SK-N-SH (cell line): ENCODE measurements at regions not wholly inside any gene's neighbourhood (a gene's known extent, or its start where the extent isn't known, plus 50 kb on each side); places are given as distances from the start of the nearest gene placed in this dataset.

Experiments used
- CTCF ChIA-PET: fragments of 300-600, 350-600 bp; formaldehyde crosslinking; extraction: SDS; loops from one replicate; lab custom pipeline; 2021; lab: Yijun Ruan, JAX
- POLR2A ChIA-PET: fragments of 350-600 bp; sonication (Branson Sonifier 250); formaldehyde crosslinking; extraction: SDS; loops from one replicate; lab custom pipeline; 2020; ENCODE audit warnings: antibody characterized with exemption, inconsistent platforms; lab: Yijun Ruan, JAX
- DNase-seq: peaks from one replicate; pipeline ENCODE4 v3.0.0; 2012
- H2AFZ ChIP-seq: fragments of 200-600 bp; sonication (generic); 2 replicates; pipeline ENCODE4 v1.8.1; 2016; ENCODE audit warnings: antibody characterized with exemption, mild to moderate bottlenecking, low read depth
- H3F3A ChIP-seq: fragments of 200-600 bp; sonication (generic); replicated peaks from 2 replicates; pipeline ENCODE3; 2016; ENCODE audit warnings: antibody characterized with exemption, mild to moderate bottlenecking; ENCODE audit not compliant: insufficient read depth
- H3K27ac ChIP-seq, 2 experiments: fragments of 200-500 bp in 1 of 2; fragments of 200-600 bp in 1 of 2; sonication (Bioruptor generic) in 1 of 2; sonication (generic), shearing (Covaris generic) in 1 of 2; 2 replicates each; pipeline versions ENCODE4 v1.5.1 to v1.6.1; 2014 to 2016; ENCODE audit warnings: low read depth in 2 of 2, inconsistent platforms in 1 of 2, low read length in 1 of 2, mild to moderate bottlenecking in 1 of 2, mixed read lengths in 1 of 2
- H3K27me3 ChIP-seq: fragments of 200-600 bp; sonication (generic), shearing (Covaris generic); 2 replicates; pipeline ENCODE4 v1.6.1; 2016; ENCODE audit warnings: mixed run types; ENCODE audit not compliant: insufficient read depth
- H3K36me3 ChIP-seq, 2 experiments: fragments of 200-500 bp in 1 of 2; fragments of 200-600 bp in 1 of 2; sonication (Bioruptor generic) in 1 of 2; sonication (generic) in 1 of 2; replicated peaks in 1 of 2; 2 replicates each; pipeline versions ENCODE3 to v1.5.1; 2014 to 2016; ENCODE audit warnings: low read length in 1 of 2, mild to moderate bottlenecking in 1 of 2; ENCODE audit not compliant: insufficient read depth in 2 of 2, control insufficient read depth in 1 of 2
- H3K4me1 ChIP-seq, 2 experiments: fragments of 200-500 bp in 1 of 2; fragments of 200-600 bp in 1 of 2; sonication (Bioruptor generic) in 1 of 2; sonication (generic), shearing (Covaris generic) in 1 of 2; 2 replicates each; pipeline versions ENCODE4 v1.5.1 to v1.6.1; 2014 to 2016; ENCODE audit warnings: low read depth in 1 of 2, low read length in 1 of 2, mixed run types in 1 of 2; ENCODE audit not compliant: insufficient read depth in 2 of 2, control insufficient read depth in 1 of 2
- H3K4me2 ChIP-seq: fragments of 200-600 bp; sonication (generic), shearing (Covaris generic); 2 replicates; pipeline ENCODE4 v1.6.1; 2017; ENCODE audit warnings: mixed run types
- H3K4me3 ChIP-seq, 2 experiments: fragments of 200-500 bp in 1 of 2; fragments of 200-600 bp in 1 of 2; sonication (Bioruptor generic) in 1 of 2; sonication (generic), shearing (Covaris generic) in 1 of 2; 2 replicates each; pipeline versions ENCODE4 v1.5.1 to v1.8.1; 2014 to 2016; ENCODE audit warnings: low read depth in 2 of 2, inconsistent platforms in 1 of 2, low read length in 1 of 2, mild to moderate bottlenecking in 1 of 2, mixed read lengths in 1 of 2, moderate library complexity in 1 of 2
- H3K79me2 ChIP-seq: fragments of 200-600 bp; sonication (generic); 2 replicates; pipeline ENCODE4 v1.8.1; 2017; ENCODE audit warnings: mild to moderate bottlenecking; ENCODE audit not compliant: insufficient read depth
- H3K9ac ChIP-seq: fragments of 200-600 bp; sonication (generic); 2 replicates; pipeline ENCODE4 v1.6.1; 2017; ENCODE audit warnings: mixed run types
- H3K9me2 ChIP-seq: fragments of 200-600 bp; sonication (generic); 2 replicates; pipeline ENCODE4 v1.6.1; 2017; ENCODE audit warnings: mixed run types
- H3K9me3 ChIP-seq: fragments of 200-600 bp; sonication (generic); 2 replicates; pipeline ENCODE4 v1.6.1; 2017; ENCODE audit warnings: mixed run types, mild to moderate bottlenecking, moderate library complexity
- H4K20me1 ChIP-seq: fragments of 200-600 bp; sonication (generic); 2 replicates; pipeline ENCODE4 v1.6.1; 2017; ENCODE audit warnings: mild to moderate bottlenecking, mixed run types; ENCODE audit not compliant: insufficient read depth
- CHD2 ChIP-seq: fragments of 150-350 bp; IDR thresholded peaks from 2 replicates; pipeline ENCODE4 v1.6.1; 2018; ENCODE audit warnings: low read length; ENCODE audit not compliant: partially characterized antibody
- CTCF ChIP-seq: fragments of 200-600 bp; sonication (generic); IDR thresholded peaks from 2 replicates; pipeline ENCODE4 v1.6.1; 2017; ENCODE audit warnings: antibody characterized with exemption, mild to moderate bottlenecking, moderate library complexity
- ELF1 ChIP-seq: IDR thresholded peaks from 2 replicates; pipeline ENCODE4 v1.4.0; 2012
- EZH2phosphoT487 ChIP-seq: fragments of 200-600 bp; sonication (generic); IDR thresholded peaks from 2 replicates; pipeline ENCODE4 v1.6.1; 2017; ENCODE audit warnings: low read depth, mixed run types, mild to moderate bottlenecking, antibody characterized with exemption, moderate library complexity, borderline replicate concordance
- FOXJ3 ChIP-seq: sonication (generic); formaldehyde crosslinking; IDR thresholded peaks from 2 replicates; pipeline ENCODE4 v1.5.1; 2020; ENCODE audit warnings: mild to moderate bottlenecking, missing genetic modification reagents
- FOXM1 ChIP-seq: IDR thresholded peaks from 2 replicates; pipeline ENCODE4 v1.4.0; 2012; ENCODE audit warnings: low read depth, mild to moderate bottlenecking
- GATA2 ChIP-seq: sonication (generic); formaldehyde crosslinking; IDR thresholded peaks from 2 replicates; pipeline ENCODE4 v1.5.0; 2020; ENCODE audit warnings: mild to moderate bottlenecking, missing genetic modification reagents
- IRF3 ChIP-seq: fragments of 150-350 bp; IDR thresholded peaks from 2 replicates; pipeline ENCODE4 v1.6.1; 2016; ENCODE audit warnings: mild to moderate bottlenecking, low read depth, low read length
- MXI1 ChIP-seq: IDR thresholded peaks from 2 replicates; pipeline ENCODE4 v1.6.1; 2012; ENCODE audit warnings: mild to moderate bottlenecking, low read depth, low read length, improper control_type of control experiment
- NRF1 ChIP-seq: IDR thresholded peaks from 2 replicates; pipeline ENCODE4 v1.6.1; 2012; ENCODE audit warnings: low read depth, mild to moderate bottlenecking, low read length
- REST ChIP-seq: IDR thresholded peaks from 2 replicates; pipeline ENCODE4 v1.6.1; 2012; ENCODE audit warnings: mild to moderate bottlenecking, low read depth, low read length, moderate library complexity
- RFX5 ChIP-seq: IDR thresholded peaks from 2 replicates; pipeline ENCODE4 v1.6.1; 2012; ENCODE audit warnings: mild to moderate bottlenecking, improper control_type of control experiment, low read length
- SIN3A ChIP-seq: IDR thresholded peaks from 2 replicates; pipeline ENCODE4 v1.6.1; 2012; ENCODE audit warnings: low read depth, mild to moderate bottlenecking, low read length, moderate library complexity, borderline replicate concordance
- SMC3 ChIP-seq: IDR thresholded peaks from 2 replicates; pipeline ENCODE4 v1.6.1; 2012; ENCODE audit warnings: low read depth, low read length, improper control_type of control experiment
- TAF1 ChIP-seq: IDR thresholded peaks from 2 replicates; pipeline ENCODE4 v1.6.1; 2012; ENCODE audit warnings: low read depth, mild to moderate bottlenecking, low read length, moderate library complexity, borderline replicate concordance
- USF1 ChIP-seq: IDR thresholded peaks from 2 replicates; pipeline ENCODE4 v1.4.0; 2012; ENCODE audit warnings: low read depth, borderline replicate concordance
- YY1 ChIP-seq: IDR thresholded peaks from 2 replicates; pipeline ENCODE4 v1.4.0; 2012; ENCODE audit warnings: low read depth, mild to moderate bottlenecking
- ZBTB33 ChIP-seq: IDR thresholded peaks from 2 replicates; pipeline ENCODE4 v1.4.0; 2012; ENCODE audit warnings: low read depth, borderline replicate concordance
- WGBS: methylation state at CpG from one replicate; pipeline ENCODE4 v1.1.6; 2017; ENCODE audit warnings: low lambda C conversion rate; 5-methylcytosine and 5-hydroxymethylcytosine counted together

- Histone ChIP-seq H3K4me1 (peaks cover 0 to 4% of the 10 kb centered on the region in 2 experiments; a peak in 2 of 4 replicates), H3K9me3 (no peaks in the 10 kb centered on the region), H3K4me2 (no peak overlapping the region), H4K20me1 (no peaks in the 10 kb centered on the region), H3F3A (no peaks in the 10 kb centered on the region), H3K9ac (no peak overlapping the region), H3K36me3 (no peaks in the 10 kb centered on the region), H3K4me3 (no peak overlapping the region), H2AFZ (no peak overlapping the region), H3K27ac (no peak overlapping the region), H3K27me3 (no peaks in the 10 kb centered on the region), H3K79me2 (no peaks in the 10 kb centered on the region), H3K9me2 (no peaks in the 10 kb centered on the region)
- TF ChIP-seq USF1 (no peak), YY1 (no peak), REST (no peak), ELF1 (no peak), FOXM1 (no peak), IRF3 (no peak), FOXJ3 (CRISPR knock-in tag) (no peak)
- DNase-seq, result no peak
- ChIA-PET CTCF (no interaction called here), POLR2A (no interaction called here)
- WGBS, result 36% methylated on average over 3 of the region's 3 CpGs
Measured at GRCh38 chr5:125254267-125254666, 507.8 kb upstream of the ZNF608 start.

- peaks cover 0 to 4% of the 10 kb centered on the region in 2 experiments; a peak in 2 of 4 replicates for H3K4me1 ChIP-seq
- no peak for TF ChIP-seq ZBTB33
- no peak for TF ChIP-seq TAF1
- TF ChIP-seq EZH2phosphoT487, result no peak
- no peak for TF ChIP-seq SMC3
- no peak for TF ChIP-seq GATA2 (CRISPR knock-in tag)
- TF ChIP-seq SIN3A, result no peak
- TF ChIP-seq NRF1, result no peak
- no peak for TF ChIP-seq CTCF
- TF ChIP-seq MXI1, result no peak
- no peak for TF ChIP-seq RFX5
- no peak for TF ChIP-seq CHD2
Measured at GRCh38 chr5:125256296-125256695, 509.9 kb upstream of the ZNF608 start.

More at GRCh38 chr5:125256296-125256695, 509.9 kb upstream of the ZNF608 start:
- ChIA-PET POLR2A (no interaction called here), CTCF (no interaction called here)
- Histone ChIP-seq H4K20me1 (no peaks in the 10 kb centered on the region), H3F3A (no peaks in the 10 kb centered on the region), H3K9me3 (0 out of 2 replicates have a peak, but pooled peaks cover under 1% of the 10 kb centered on the region), H3K9ac (no peak overlapping the region), H3K4me2 (no peak overlapping the region), H3K4me3 (no peak overlapping the region), H3K27me3 (no peaks in the 10 kb centered on the region), H3K79me2 (no peaks in the 10 kb centered on the region), H3K9me2 (no peaks in the 10 kb centered on the region), H3K36me3 (no peaks in the 10 kb centered on the region), H2AFZ (no peak overlapping the region), H3K27ac (no peak overlapping the region)
- 77% methylated on average over 3 of the region's 3 CpGs for WGBS
- no peak for DNase-seq
